NT2/D1 (cell line): ENCODE measurements at regions not wholly inside any gene's neighbourhood (a gene's known extent, or its start where the extent isn't known, plus 50 kb on each side); places are given as distances from the start of the nearest gene placed in this dataset.
"Not testable (repeated sequence)": the region's sequence is repeated elsewhere in the genome, so short reads cannot be mapped to it uniquely, and the experiment has no call there.

Experiments
- YY1 ChIP-seq: IDR thresholded peaks from 2 replicates; pipeline ENCODE4 v1.6.1; 2011; ENCODE audit not compliant: insufficient read length, insufficient read depth
- ZNF274 ChIP-seq: IDR thresholded peaks from 2 replicates; pipeline ENCODE4 v1.6.1; 2011; ENCODE audit warnings: mild to moderate bottlenecking, low read depth, low read length

GRCh38 chr7:37584651-37585463 lies 98.7 kb upstream of the GPR141 start:
- not testable (repeated sequence) for TF ChIP-seq ZNF274, YY1
